GM18868 (cell line): ENCODE measurements at regions not wholly inside any gene's neighbourhood (a gene's known extent, or its start where the extent isn't known, plus 50 kb on each side); places are given as distances from the start of the nearest gene placed in this dataset.
A peak's percentile ranks its signal among the peaks of the same experiment; 100 is the strongest.

Experiments
- ATAC-seq: cut with Tn5 transposase; IDR thresholded peaks from one replicate; pipeline ENCODE4 v1.9.1; 2021; ENCODE audit warnings: mild to moderate bottlenecking, moderate library complexity; ENCODE audit not compliant: unreplicated experiment

GRCh38 chr13:20351281-20352022 lies 119.3 kb upstream of the GJB6 start:
- no peak for ATAC-seq

- no peak for ATAC-seq
Observed at GRCh38 chr13:20350819-20351218, 118.7 kb upstream of the GJB6 start.

- no peak for ATAC-seq
Observed at GRCh38 chr13:20350382-20350763, 118.3 kb upstream of the GJB6 start.

GRCh38 chr13:20349564-20350381 lies 117.7 kb upstream of the GJB6 start:
- ATAC-seq = no peak

GRCh38 chr13:20348645-20349408 lies 116.7 kb upstream of the GJB6 start:
- no peak for ATAC-seq

GRCh38 chr13:20348018-20348417 lies 115.9 kb upstream of the GJB6 start:
- no peak for ATAC-seq

GRCh38 chr13:20344836-20345490 lies 112.8 kb upstream of the GJB6 start:
- ATAC-seq = no peak

GRCh38 chr13:20342311-20342710 lies 110.2 kb upstream of the GJB6 start:
- no peak for ATAC-seq

- ATAC-seq = no peak
Observed at GRCh38 chr13:20340759-20341171, 108.6 kb upstream of the GJB6 start.

- no peak for ATAC-seq
Observed at GRCh38 chr13:20340136-20340758, 108.1 kb upstream of the GJB6 start.

- peak; percentile 52 for ATAC-seq
Observed at GRCh38 chr13:20337884-20338551, 105.9 kb upstream of the GJB6 start.

- no peak for ATAC-seq
Observed at GRCh38 chr13:20336761-20337160, 104.6 kb upstream of the GJB6 start.

- no peak for ATAC-seq
Observed at GRCh38 chr13:20334309-20334708, 102.2 kb upstream of the GJB6 start.

GRCh38 chr13:20332361-20333096 lies 100.4 kb upstream of the GJB6 start:
- ATAC-seq = no peak

- ATAC-seq = no peak
Observed at GRCh38 chr13:20331949-20332348, 99.8 kb upstream of the GJB6 start.

- ATAC-seq = no peak
Observed at GRCh38 chr13:20331419-20331818, 99.3 kb upstream of the GJB6 start.

GRCh38 chr13:20326809-20327208 lies 94.7 kb upstream of the GJB6 start:
- no peak for ATAC-seq

- ATAC-seq = no peak
Observed at GRCh38 chr13:20326276-20326675, 94.2 kb upstream of the GJB6 start.

- ATAC-seq = no peak
Observed at GRCh38 chr13:20320885-20321284, 88.8 kb upstream of the GJB6 start.
